ENCODE measurements at regions not wholly inside any gene's neighbourhood (a gene's known extent, or its start where the extent isn't known, plus 50 kb on each side); places are given as distances from the start of the nearest gene placed in this dataset.

- TF ChIP-seq CTCF (conservative IDR thresholded peaks at IDR 0.05 in 1 of 2, IDR thresholded peaks at IDR 0.05 in 1 of 2; ENCODE audit: low read depth in 1 of 2, low read length in 2 of 2) (no peak), EZH2 (IDR thresholded peaks at IDR 0.05; ENCODE audit: low read length, missing control alignments) (no peak)
Observed at GRCh38 chr2:81672516-81672915, 1368.0 kb upstream of the LRRTM1 start.

Data from fibroblast of lung (primary cell).